Endothelial cell of umbilical vein (primary cell): ENCODE measurements at regions not wholly inside any gene's neighbourhood (a gene's known extent, or its start where the extent isn't known, plus 50 kb on each side); places are given as distances from the start of the nearest gene placed in this dataset.

Experiments
- BruUV-seq: library from RNA; stranded (reverse); fragments of 400-500 nt; replicated peaks from 2 replicates; lab custom pipeline; 2021; lab: Mats Ljungman, UMichigan
- CTCF ChIA-PET: fragments of 300-600, 350-600 bp; sonication (Branson Sonifier 250); formaldehyde crosslinking; loops from one replicate; lab custom pipeline; 2021; ENCODE audit warnings: antibody characterized with exemption, inconsistent platforms; lab: Charles Lee
- POLR2A ChIA-PET: fragments of 300-600, 350-600 bp; sonication (Branson Sonifier 250); formaldehyde crosslinking; loops from one replicate; lab custom pipeline; 2021; ENCODE audit warnings: antibody characterized with exemption, inconsistent platforms; lab: Charles Lee
- DNase-seq: peaks from one replicate; pipeline ENCODE4 v3.0.0-alpha.2; 2011; ENCODE audit warnings: low read depth, low spot score
- FAIRE-seq: peaks from 2 replicates; lab custom pipeline; 2011; peaks lifted over from hg19 to GRCh38; lab: Jason Lieb, UNC
- H2AFZ ChIP-seq: 2 replicates; pipeline ENCODE4 v1.6.0; 2012; ENCODE audit warnings: low read depth, low read length, control low read depth, inconsistent platforms
- H3K27ac ChIP-seq: 2 replicates; pipeline ENCODE4 v1.5.1; 2011; ENCODE audit warnings: low read depth, mild to moderate bottlenecking, control low read depth, low read length, moderate library complexity; ENCODE audit not compliant: insufficient read depth
- H3K27me3 ChIP-seq, 2 experiments: 2 replicates each; pipeline versions ENCODE4 v1.6.0 to v1.6.1; 2011; ENCODE audit warnings: low read length in 2 of 2, mixed read lengths in 1 of 2; ENCODE audit not compliant: control insufficient read depth in 2 of 2, insufficient read depth in 2 of 2
- H3K36me3 ChIP-seq, 2 experiments: 2 replicates in 1 of 2; 3 replicates in 1 of 2; pipeline ENCODE4 v1.5.1; 2011; ENCODE audit warnings: low read length in 2 of 2, mild to moderate bottlenecking in 1 of 2, moderate library complexity in 1 of 2; ENCODE audit not compliant: control insufficient read depth in 2 of 2, insufficient read depth in 2 of 2; ENCODE audit errors: extremely low read depth in 1 of 2
- H3K4me1 ChIP-seq: 3 replicates; pipeline ENCODE4 v1.5.1; 2011; ENCODE audit warnings: mild to moderate bottlenecking, low read length; ENCODE audit not compliant: control insufficient read depth, insufficient read depth; ENCODE audit errors: extremely low read depth
- H3K4me2 ChIP-seq: 2 replicates; pipeline ENCODE4 v1.6.1; 2011; ENCODE audit warnings: low read length, control low read depth, mixed read lengths; ENCODE audit not compliant: insufficient read depth
- H3K4me3 ChIP-seq, 3 experiments: fragments of 200-600 bp in 1 of 3; sonication (generic), shearing (Covaris generic) in 1 of 3; replicated peaks in 1 of 3; 2 replicates each; pipeline ENCODE4 v1.5.1; 2011 to 2016; ENCODE audit warnings: control low read depth in 3 of 3, low read length in 3 of 3, mild to moderate bottlenecking in 2 of 3, inconsistent platforms in 1 of 3, low read depth in 1 of 3, moderate library complexity in 1 of 3; ENCODE audit not compliant: insufficient read depth in 1 of 3
- H3K79me2 ChIP-seq: 2 replicates; pipeline ENCODE4 v1.6.0; 2012; ENCODE audit warnings: low read length, inconsistent platforms; ENCODE audit not compliant: control insufficient read depth, insufficient read depth
- H3K9ac ChIP-seq: replicated peaks from 2 replicates; pipeline ENCODE3; 2011; ENCODE audit warnings: low read length, control low read depth; ENCODE audit not compliant: insufficient read depth; ENCODE audit errors: extremely low read depth
- H3K9me1 ChIP-seq: replicated peaks from 3 replicates; pipeline ENCODE4 v1.6.0; 2011; ENCODE audit warnings: mild to moderate bottlenecking, low read length; ENCODE audit not compliant: control insufficient read depth, insufficient read depth; ENCODE audit errors: extremely low read depth
- H3K9me3 ChIP-seq: replicated peaks from 2 replicates; pipeline ENCODE4 v1.5.1; 2012; ENCODE audit warnings: low read length, inconsistent platforms; ENCODE audit not compliant: control insufficient read depth, insufficient read depth
- H4K20me1 ChIP-seq: replicated peaks from 2 replicates; pipeline ENCODE3; 2011; ENCODE audit warnings: mild to moderate bottlenecking, low read length; ENCODE audit not compliant: control insufficient read depth, insufficient read depth; ENCODE audit errors: extremely low read depth
- EZH2 ChIP-seq: IDR thresholded peaks from 2 replicates; pipeline ENCODE4 v1.6.1; 2012; ENCODE audit warnings: borderline replicate concordance, low read depth, mild to moderate bottlenecking, moderate library complexity, low read length, inconsistent platforms; ENCODE audit not compliant: severe bottlenecking
- MYC ChIP-seq: IDR thresholded peaks from one replicate; pipeline ENCODE4 v1.6.1; 2011; ENCODE audit warnings: mild to moderate bottlenecking, low read depth, low read length
- POLR2A ChIP-seq: IDR thresholded peaks from 2 replicates; pipeline ENCODE4 v1.6.1; 2012; ENCODE audit warnings: low read depth, mild to moderate bottlenecking, control low read depth, low read length
- POLR2AphosphoS5 ChIP-seq: IDR thresholded peaks from 2 replicates; pipeline ENCODE4 v1.6.1; 2012; ENCODE audit warnings: low read depth, mild to moderate bottlenecking, control low read depth, low read length, moderate library complexity; ENCODE audit not compliant: insufficient read depth
- dilution Hi-C: fragments of 300-500 bp; cut with MboI; formaldehyde crosslinking; loops from one replicate; pipeline ENCODE4 v1.15.0; 2019; ENCODE audit warnings: low sequenced_read_pairs; ENCODE audit not compliant: extremely low pct_ligation_motif_present
- intact Hi-C: fragments of 100-400 bp; cut with micrococcal nuclease; formaldehyde crosslinking; loops from one replicate; pipeline ENCODE4 v1.10.0; 2022
- TF ChIP-seq, protein P1 (sequence below): IDR thresholded peaks from 2 replicates; pipeline ENCODE4 v1.6.1; 2011; ENCODE audit not compliant: insufficient read depth, insufficient read length
- TF ChIP-seq, protein P2 (sequence below), 2 donors: IDR thresholded peaks; 1 replicate in 1 of 2; 2 replicates in 1 of 2; pipeline ENCODE4 v1.5.1; 2011; ENCODE audit warnings: low read length in 2 of 2, mild to moderate bottlenecking in 2 of 2, moderate library complexity in 2 of 2, control low read depth in 1 of 2, inconsistent platforms in 1 of 2, low read depth in 1 of 2; ENCODE audit not compliant: insufficient read depth in 1 of 2; ENCODE audit errors: extremely low read depth in 1 of 2

DNA sequence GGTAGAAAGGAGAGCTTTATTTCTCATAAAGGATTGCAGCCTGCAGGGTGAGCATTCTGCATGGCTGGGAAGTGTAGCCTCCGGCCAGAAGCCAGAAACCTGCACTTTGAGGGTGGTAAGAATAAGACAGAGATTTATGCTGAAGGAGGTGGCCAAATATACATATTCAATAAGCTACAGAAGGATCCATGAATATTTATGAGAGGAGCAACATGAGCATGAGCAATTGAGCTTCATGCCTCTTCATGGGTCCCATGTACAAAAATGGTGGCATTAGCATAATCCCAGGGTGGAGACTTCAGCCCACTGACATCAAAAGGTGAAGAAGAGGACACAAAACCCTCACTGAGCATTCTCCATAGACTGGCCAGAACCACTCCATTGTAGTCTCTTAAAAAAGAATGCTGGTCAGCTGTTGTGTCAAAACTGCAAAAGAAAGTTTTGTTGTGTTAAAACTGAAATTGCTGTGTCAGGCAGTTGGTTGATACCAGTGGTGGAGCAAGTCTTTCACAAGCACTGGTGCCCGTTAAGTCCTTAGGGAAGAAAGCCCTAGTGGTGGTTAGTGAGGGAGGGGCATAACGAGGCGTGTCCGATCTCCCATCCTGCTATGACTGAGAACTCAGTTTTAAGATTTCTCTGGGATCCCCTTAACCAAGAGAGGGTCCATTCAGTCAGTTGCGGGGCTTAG is 160.8 kb upstream of the MAP1B start:
- Histone ChIP-seq H3K9me1 (no peaks in the 10 kb centered on the region), H3K36me3 (no peaks in the 10 kb centered on the region), H3K27me3 (peaks cover 22 to 37% of the 10 kb centered on the region in 2 experiments), H3K27ac (no peak overlapping the region), H3K4me3 (no peak overlapping the region), H4K20me1 (no peaks in the 10 kb centered on the region), H3K9me3 (no peaks in the 10 kb centered on the region), H2AFZ (no peak overlapping the region), H3K4me2 (no peak overlapping the region), H3K9ac (no peak overlapping the region), H3K4me1 (no peaks in the 10 kb centered on the region), H3K79me2 (no peaks in the 10 kb centered on the region)
- FAIRE-seq: no peak
- TF ChIP-seq POLR2A (no peak), EZH2 (no peak), MYC (no peak)
- BruUV-seq: no TSS peak
- DNase-seq: no peak
- ChIA-PET POLR2A (no interaction called here), CTCF (no interaction called here)
- intact Hi-C loops (no loop called here), dilution Hi-C loops (no loop called here)

DNA sequence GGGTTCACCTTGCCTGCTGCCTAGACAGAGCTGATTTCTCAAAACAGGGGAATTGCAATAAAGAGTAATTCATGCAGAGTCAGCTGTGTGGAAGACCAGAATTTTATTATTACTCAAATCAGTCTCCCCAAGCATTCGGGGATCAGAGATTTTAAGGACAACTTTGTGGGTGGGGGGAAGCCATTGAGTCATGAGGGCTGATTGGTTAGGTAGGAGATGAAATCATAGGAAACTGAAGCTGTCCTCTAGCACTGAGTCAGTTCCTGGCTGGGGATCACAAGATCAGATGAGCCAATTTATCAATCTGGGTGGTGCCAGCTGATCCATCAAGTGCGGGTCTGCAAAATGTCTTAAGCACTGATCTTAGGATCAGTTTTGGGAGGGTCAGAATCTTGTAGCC is 159.1 kb upstream of the MAP1B start:
- Histone ChIP-seq H3K4me3 (no peak overlapping the region), H3K27ac (no peak overlapping the region), H3K79me2 (no peaks in the 10 kb centered on the region), H3K9me1 (no peaks in the 10 kb centered on the region), H3K9ac (no peak overlapping the region), H2AFZ (no peak overlapping the region), H3K4me1 (no peaks in the 10 kb centered on the region), H4K20me1 (no peaks in the 10 kb centered on the region), H3K27me3 (peaks cover 11 to 26% of the 10 kb centered on the region in 2 experiments), H3K36me3 (no peaks in the 10 kb centered on the region), H3K4me2 (no peak overlapping the region), H3K9me3 (no peaks in the 10 kb centered on the region)
- no TSS peak for BruUV-seq
- intact Hi-C loops: no loop called here
- POLR2A ChIA-PET: no interaction called here
- dilution Hi-C loops: no loop called here
- CTCF ChIA-PET: interaction anchor here (2.8 kb wide), 1 partner anchor 11 kb away, joined by 8 read pairs; no protein-coding TSS in a partner anchor
- DNase-seq: no peak
- TF ChIP-seq, protein P1, sequence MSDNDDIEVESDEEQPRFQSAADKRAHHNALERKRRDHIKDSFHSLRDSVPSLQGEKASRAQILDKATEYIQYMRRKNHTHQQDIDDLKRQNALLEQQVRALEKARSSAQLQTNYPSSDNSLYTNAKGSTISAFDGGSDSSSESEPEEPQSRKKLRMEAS: no peak
- TF ChIP-seq, protein P2, sequence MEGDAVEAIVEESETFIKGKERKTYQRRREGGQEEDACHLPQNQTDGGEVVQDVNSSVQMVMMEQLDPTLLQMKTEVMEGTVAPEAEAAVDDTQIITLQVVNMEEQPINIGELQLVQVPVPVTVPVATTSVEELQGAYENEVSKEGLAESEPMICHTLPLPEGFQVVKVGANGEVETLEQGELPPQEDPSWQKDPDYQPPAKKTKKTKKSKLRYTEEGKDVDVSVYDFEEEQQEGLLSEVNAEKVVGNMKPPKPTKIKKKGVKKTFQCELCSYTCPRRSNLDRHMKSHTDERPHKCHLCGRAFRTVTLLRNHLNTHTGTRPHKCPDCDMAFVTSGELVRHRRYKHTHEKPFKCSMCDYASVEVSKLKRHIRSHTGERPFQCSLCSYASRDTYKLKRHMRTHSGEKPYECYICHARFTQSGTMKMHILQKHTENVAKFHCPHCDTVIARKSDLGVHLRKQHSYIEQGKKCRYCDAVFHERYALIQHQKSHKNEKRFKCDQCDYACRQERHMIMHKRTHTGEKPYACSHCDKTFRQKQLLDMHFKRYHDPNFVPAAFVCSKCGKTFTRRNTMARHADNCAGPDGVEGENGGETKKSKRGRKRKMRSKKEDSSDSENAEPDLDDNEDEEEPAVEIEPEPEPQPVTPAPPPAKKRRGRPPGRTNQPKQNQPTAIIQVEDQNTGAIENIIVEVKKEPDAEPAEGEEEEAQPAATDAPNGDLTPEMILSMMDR (IDR thresholded peaks at IDR 0.05; ENCODE audit: extremely low read depth in 1 of 2, insufficient read depth in 1 of 2, low read depth in 1 of 2, low read length in 2 of 2): no peak
- TF ChIP-seq MYC (no peak), POLR2AphosphoS5 (no peak), EZH2 (no peak)
- FAIRE-seq: no peak
